ENCODE measurements at regions not wholly inside any gene's neighbourhood (a gene's known extent, or its start where the extent isn't known, plus 50 kb on each side); places are given as distances from the start of the nearest gene placed in this dataset.

DNA sequence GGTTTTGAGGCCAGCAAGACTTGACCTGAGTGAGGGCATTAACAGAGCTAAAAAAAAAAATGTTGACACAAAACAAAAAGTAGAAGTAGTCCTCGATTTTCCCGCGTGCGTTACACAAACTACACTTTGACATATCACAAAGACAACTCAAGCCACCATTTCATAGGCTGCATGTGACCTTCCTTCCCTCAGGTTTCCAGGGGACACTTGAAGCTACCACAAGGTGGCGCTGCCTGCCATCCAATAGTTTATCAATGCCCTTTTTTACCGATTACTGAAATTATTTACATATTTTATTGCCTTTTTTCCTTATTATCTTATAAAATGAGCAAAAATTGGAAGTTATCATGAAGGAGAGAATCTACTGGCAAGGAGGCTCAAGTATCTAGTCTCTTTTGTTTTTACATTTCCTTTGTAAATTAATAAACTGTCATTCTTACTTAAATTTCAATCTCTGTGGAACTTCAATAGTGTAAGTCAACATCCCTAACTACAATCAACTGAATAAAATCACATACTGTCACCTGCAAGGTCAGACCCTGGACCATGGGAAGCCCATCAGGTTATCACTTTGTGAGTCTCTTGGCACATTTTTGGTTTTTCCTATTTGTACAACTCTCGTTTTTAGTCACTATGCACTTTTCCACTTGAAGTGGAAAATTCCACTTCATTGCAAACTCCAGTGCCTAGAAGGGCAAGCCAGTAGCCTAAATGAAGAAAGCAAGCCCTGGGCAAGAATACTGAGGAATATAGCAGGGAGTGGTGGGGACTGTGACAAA is 84.6 kb upstream of the CPSF6 start:
- no peaks in the 10 kb centered on the region for H3K9me3 Mint-ChIP-seq (ENCODE audit: unreplicated experiment)
- no peaks in the 10 kb centered on the region for H3K4me1 Mint-ChIP-seq (ENCODE audit: unreplicated experiment)
- peak; percentile 59 for DNase-seq (ENCODE audit: low spot score)
- H3K27me3 Mint-ChIP-seq (ENCODE audit: unreplicated experiment), result peaks cover 3% of the 10 kb centered on the region
- no peak overlapping the region for H3K4me3 Mint-ChIP-seq (ENCODE audit: unreplicated experiment)
- TF ChIP-seq, protein P1, sequence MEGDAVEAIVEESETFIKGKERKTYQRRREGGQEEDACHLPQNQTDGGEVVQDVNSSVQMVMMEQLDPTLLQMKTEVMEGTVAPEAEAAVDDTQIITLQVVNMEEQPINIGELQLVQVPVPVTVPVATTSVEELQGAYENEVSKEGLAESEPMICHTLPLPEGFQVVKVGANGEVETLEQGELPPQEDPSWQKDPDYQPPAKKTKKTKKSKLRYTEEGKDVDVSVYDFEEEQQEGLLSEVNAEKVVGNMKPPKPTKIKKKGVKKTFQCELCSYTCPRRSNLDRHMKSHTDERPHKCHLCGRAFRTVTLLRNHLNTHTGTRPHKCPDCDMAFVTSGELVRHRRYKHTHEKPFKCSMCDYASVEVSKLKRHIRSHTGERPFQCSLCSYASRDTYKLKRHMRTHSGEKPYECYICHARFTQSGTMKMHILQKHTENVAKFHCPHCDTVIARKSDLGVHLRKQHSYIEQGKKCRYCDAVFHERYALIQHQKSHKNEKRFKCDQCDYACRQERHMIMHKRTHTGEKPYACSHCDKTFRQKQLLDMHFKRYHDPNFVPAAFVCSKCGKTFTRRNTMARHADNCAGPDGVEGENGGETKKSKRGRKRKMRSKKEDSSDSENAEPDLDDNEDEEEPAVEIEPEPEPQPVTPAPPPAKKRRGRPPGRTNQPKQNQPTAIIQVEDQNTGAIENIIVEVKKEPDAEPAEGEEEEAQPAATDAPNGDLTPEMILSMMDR (IDR thresholded peaks at IDR 0.05; ENCODE audit: unreplicated experiment), result peak; percentile 94
- H3K36me3 Mint-ChIP-seq (ENCODE audit: low read depth, unreplicated experiment), result no peaks in the 10 kb centered on the region
- H3K27ac Mint-ChIP-seq (ENCODE audit: unreplicated experiment), result no peak overlapping the region

DNA sequence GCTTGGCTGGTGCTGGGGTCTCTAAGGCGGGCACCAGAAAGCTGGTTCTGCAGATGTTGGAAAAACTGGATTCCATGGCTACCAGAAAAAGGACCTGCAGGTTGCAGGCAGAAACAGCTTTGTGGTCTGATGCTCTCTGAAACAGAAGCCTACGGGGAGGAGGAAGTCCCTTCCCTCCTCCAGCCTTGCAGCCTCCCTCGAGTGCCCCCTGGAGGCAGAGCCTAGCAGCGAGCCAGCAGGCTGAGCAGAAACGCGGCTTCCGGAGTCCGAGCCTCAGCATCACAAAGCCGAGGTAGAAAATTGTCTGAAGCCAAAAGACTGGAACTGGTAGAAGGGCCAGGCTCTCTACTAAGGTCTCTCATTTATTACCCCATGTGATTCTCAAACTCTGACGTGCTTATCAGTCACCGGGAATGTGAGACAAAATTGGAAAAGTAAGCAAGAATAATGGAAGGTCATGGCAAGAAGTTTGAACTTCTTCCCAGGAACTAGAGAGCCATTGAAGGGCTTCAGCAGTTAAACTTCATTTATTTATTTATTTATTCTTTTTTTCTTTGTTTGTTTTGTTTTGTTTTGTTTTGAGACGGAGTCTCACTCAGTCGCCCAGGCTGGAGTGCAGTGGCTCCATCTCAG is 82.2 kb upstream of the CPSF6 start:
- Mint-ChIP-seq H3K9me3 (ENCODE audit: unreplicated experiment) (no peaks in the 10 kb centered on the region), H3K27me3 (ENCODE audit: unreplicated experiment) (peaks cover 3% of the 10 kb centered on the region), H3K4me3 (ENCODE audit: unreplicated experiment) (no peak overlapping the region), H3K36me3 (ENCODE audit: low read depth, unreplicated experiment) (no peaks in the 10 kb centered on the region), H3K27ac (ENCODE audit: unreplicated experiment) (no peak overlapping the region), H3K4me1 (ENCODE audit: unreplicated experiment) (no peaks in the 10 kb centered on the region)
- DNase-seq (ENCODE audit: low spot score), result peak; percentile 96
- TF ChIP-seq, protein P1 (IDR thresholded peaks at IDR 0.05; ENCODE audit: unreplicated experiment), result peak; percentile 83

DNA sequence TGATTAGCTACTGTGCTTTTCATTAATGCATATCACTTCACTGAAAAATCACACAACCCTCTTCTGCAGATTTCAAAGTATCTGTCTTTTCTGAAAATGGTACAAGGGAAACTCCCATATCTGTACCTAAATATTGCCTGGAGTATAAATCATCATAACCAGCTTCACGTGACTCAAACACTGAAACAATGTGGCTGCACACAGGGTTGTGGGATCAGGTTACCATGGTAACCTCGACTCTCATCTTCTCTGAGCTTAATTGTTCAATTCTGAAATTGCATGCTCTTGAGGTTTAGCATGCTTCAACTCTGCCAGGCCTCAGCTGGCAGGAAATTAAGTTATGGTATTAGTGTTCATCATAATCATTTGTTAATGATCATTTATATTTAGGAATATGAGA is 77.5 kb upstream of the CPSF6 start:
- H3K9me3 Mint-ChIP-seq (ENCODE audit: unreplicated experiment), result no peaks in the 10 kb centered on the region

DNA sequence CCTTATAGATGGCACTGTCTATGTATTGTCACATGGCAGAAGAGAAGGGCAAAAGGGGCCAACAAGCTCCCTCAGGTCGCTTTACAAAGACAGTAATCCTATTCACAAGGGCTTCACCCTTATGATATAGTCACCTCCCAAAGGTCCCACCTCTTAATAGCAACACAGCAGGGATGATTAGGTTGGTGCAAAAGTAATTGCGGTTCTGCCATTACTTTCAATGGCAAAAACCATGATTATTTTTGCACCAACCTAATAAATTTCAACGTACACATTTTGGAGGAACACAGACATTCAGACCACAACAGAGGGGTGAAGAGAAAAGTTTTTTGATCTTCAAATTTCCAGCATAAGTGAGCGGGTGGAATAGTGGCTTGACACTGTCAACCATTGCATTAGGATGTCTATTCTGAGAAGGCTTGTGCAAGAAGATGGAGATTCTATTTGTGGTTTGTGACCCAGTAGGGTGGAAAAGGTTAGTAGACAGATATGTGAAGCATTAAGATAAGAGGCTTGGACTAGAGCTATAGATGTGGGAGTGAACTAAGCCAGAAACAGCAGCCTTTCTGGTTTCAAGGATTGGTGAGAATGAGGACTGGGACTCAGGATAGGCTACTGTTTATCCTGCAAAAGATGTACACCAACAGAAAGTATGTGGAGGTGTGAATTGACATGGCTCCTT is 75.5 kb upstream of the CPSF6 start:
- Mint-ChIP-seq H3K9me3 (ENCODE audit: unreplicated experiment) (no peaks in the 10 kb centered on the region), H3K4me3 (ENCODE audit: unreplicated experiment) (no peak overlapping the region), H3K4me1 (ENCODE audit: unreplicated experiment) (no peaks in the 10 kb centered on the region), H3K36me3 (ENCODE audit: low read depth, unreplicated experiment) (no peaks in the 10 kb centered on the region), H3K27me3 (ENCODE audit: unreplicated experiment) (no peaks in the 10 kb centered on the region), H3K27ac (ENCODE audit: unreplicated experiment) (no peak overlapping the region)
- DNase-seq (ENCODE audit: low spot score), result no peak
- TF ChIP-seq, protein P1 (IDR thresholded peaks at IDR 0.05; ENCODE audit: unreplicated experiment), result no peak

More for the DNA sequence above, 77.5 kb upstream of the CPSF6 start:
- Mint-ChIP-seq H3K27me3 (ENCODE audit: unreplicated experiment) (no peaks in the 10 kb centered on the region), H3K4me3 (ENCODE audit: unreplicated experiment) (no peak overlapping the region), H3K36me3 (ENCODE audit: low read depth, unreplicated experiment) (no peaks in the 10 kb centered on the region), H3K27ac (ENCODE audit: unreplicated experiment) (no peak overlapping the region), H3K4me1 (ENCODE audit: unreplicated experiment) (no peaks in the 10 kb centered on the region)
- DNase-seq (ENCODE audit: low spot score), result no peak
- TF ChIP-seq, protein P1 (IDR thresholded peaks at IDR 0.05; ENCODE audit: unreplicated experiment), result no peak
